ENCODE measurements at regions not wholly inside any gene's neighbourhood (a gene's known extent, or its start where the extent isn't known, plus 50 kb on each side); places are given as distances from the start of the nearest gene placed in this dataset.
"Not testable (repeated sequence)": the region's sequence is repeated elsewhere in the genome, so short reads cannot be mapped to it uniquely, and the experiment has no call there.

DNA sequence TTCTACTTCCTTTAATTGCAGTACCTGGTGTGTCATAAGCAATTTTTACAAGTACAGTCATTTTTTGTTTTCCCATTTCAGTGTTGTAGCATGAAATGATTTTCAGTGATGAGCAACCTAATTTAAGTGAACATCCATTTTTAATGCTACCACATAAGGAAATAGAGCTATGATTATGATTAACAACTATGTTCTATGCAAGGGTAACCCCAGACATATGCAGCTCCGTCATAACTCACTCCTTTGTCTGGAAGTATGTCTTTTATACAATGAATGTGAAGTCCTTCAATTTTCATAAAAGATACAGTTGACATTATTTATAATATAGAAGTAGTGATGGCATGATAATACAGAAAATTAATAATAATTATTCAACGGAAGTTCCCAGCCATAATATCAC lies 783.3 kb upstream of the CDH18 start:
- H3K27me3 ChIP-seq (replicated peaks; ENCODE audit: insufficient read depth, low read length); H3K9ac ChIP-seq (ENCODE audit: low read length); H3K9me3 ChIP-seq (replicated peaks; ENCODE audit: insufficient read depth, low read length); H3K9me2 ChIP-seq (replicated peaks; ENCODE audit: insufficient read depth, low read length); H3K79me2 ChIP-seq (ENCODE audit: low read length); H3K36me3 ChIP-seq (replicated peaks; ENCODE audit: insufficient read depth, low read length); H2AFZ ChIP-seq (ENCODE audit: low read length); H3K27ac ChIP-seq (ENCODE audit: low read length); H4K20me1 ChIP-seq (ENCODE audit: insufficient read depth, low read length); H3F3A ChIP-seq (ENCODE audit: insufficient read depth, low read length); H3K4me1 ChIP-seq (ENCODE audit: low read length); H3K4me2 ChIP-seq (ENCODE audit: low read depth, low read length); H3K4me3 ChIP-seq (ENCODE audit: low read length); DNase-seq: not testable (repeated sequence)

GRCh38 chr5:20765074-20765473 lies 777.1 kb upstream of the CDH18 start:
- not testable (repeated sequence) for H3F3A ChIP-seq (ENCODE audit: insufficient read depth, low read length); H3K36me3 ChIP-seq (replicated peaks; ENCODE audit: insufficient read depth, low read length); H3K4me3 ChIP-seq (ENCODE audit: low read length); H4K20me1 ChIP-seq (ENCODE audit: insufficient read depth, low read length); H3K27ac ChIP-seq (ENCODE audit: low read length); DNase-seq; H3K79me2 ChIP-seq (ENCODE audit: low read length); H3K9ac ChIP-seq (ENCODE audit: low read length); H3K27me3 ChIP-seq (replicated peaks; ENCODE audit: insufficient read depth, low read length); H3K4me1 ChIP-seq (ENCODE audit: low read length); H3K9me3 ChIP-seq (replicated peaks; ENCODE audit: insufficient read depth, low read length); H3K4me2 ChIP-seq (ENCODE audit: low read depth, low read length); H3K9me2 ChIP-seq (replicated peaks; ENCODE audit: insufficient read depth, low read length); H2AFZ ChIP-seq (ENCODE audit: low read length)

DNA sequence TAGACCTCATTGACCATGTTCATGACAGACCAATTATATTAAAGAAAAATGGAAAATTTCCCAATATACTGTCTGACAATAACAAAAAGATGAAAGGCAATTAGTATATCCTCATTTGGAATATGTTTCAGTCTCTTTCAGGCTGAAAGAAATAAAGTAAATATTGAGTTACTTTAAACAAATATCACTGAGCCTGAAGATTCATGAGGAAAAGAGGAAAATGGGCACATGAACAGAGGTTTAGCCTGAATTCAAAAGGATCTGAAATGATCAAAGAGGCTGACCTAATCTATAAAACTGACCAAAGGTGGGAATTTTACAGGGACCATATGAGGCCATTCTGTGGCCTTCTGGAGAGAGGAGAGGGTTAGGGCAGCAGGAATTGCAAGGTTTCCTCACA lies 771.5 kb upstream of the CDH18 start:
- not testable (repeated sequence) for H3K36me3 ChIP-seq (replicated peaks; ENCODE audit: insufficient read depth, low read length); H3K9me3 ChIP-seq (replicated peaks; ENCODE audit: insufficient read depth, low read length); H3K4me1 ChIP-seq (ENCODE audit: low read length); H3K4me2 ChIP-seq (ENCODE audit: low read depth, low read length); H3K4me3 ChIP-seq (ENCODE audit: low read length); H3K9ac ChIP-seq (ENCODE audit: low read length); H3K9me2 ChIP-seq (replicated peaks; ENCODE audit: insufficient read depth, low read length); H3F3A ChIP-seq (ENCODE audit: insufficient read depth, low read length); DNase-seq; H4K20me1 ChIP-seq (ENCODE audit: insufficient read depth, low read length); H3K79me2 ChIP-seq (ENCODE audit: low read length); H3K27me3 ChIP-seq (replicated peaks; ENCODE audit: insufficient read depth, low read length); H2AFZ ChIP-seq (ENCODE audit: low read length); H3K27ac ChIP-seq (ENCODE audit: low read length)

- H3K4me2 ChIP-seq (ENCODE audit: low read depth, low read length); H3K27ac ChIP-seq (ENCODE audit: low read length); H3K36me3 ChIP-seq (replicated peaks; ENCODE audit: insufficient read depth, low read length); H3K9ac ChIP-seq (ENCODE audit: low read length); H2AFZ ChIP-seq (ENCODE audit: low read length); H3K27me3 ChIP-seq (replicated peaks; ENCODE audit: insufficient read depth, low read length); H3K9me2 ChIP-seq (replicated peaks; ENCODE audit: insufficient read depth, low read length); DNase-seq; H3K9me3 ChIP-seq (replicated peaks; ENCODE audit: insufficient read depth, low read length); H4K20me1 ChIP-seq (ENCODE audit: insufficient read depth, low read length); H3K79me2 ChIP-seq (ENCODE audit: low read length); H3K4me3 ChIP-seq (ENCODE audit: low read length); H3F3A ChIP-seq (ENCODE audit: insufficient read depth, low read length); H3K4me1 ChIP-seq (ENCODE audit: low read length): not testable (repeated sequence)
Observed at GRCh38 chr5:20752179-20752578, 764.2 kb upstream of the CDH18 start.

- H4K20me1 ChIP-seq (ENCODE audit: insufficient read depth, low read length); H3K36me3 ChIP-seq (replicated peaks; ENCODE audit: insufficient read depth, low read length); H3K4me3 ChIP-seq (ENCODE audit: low read length); DNase-seq; H3K9ac ChIP-seq (ENCODE audit: low read length); H3K9me2 ChIP-seq (replicated peaks; ENCODE audit: insufficient read depth, low read length); H3K4me1 ChIP-seq (ENCODE audit: low read length); H3K27ac ChIP-seq (ENCODE audit: low read length); H2AFZ ChIP-seq (ENCODE audit: low read length); H3K79me2 ChIP-seq (ENCODE audit: low read length); H3K9me3 ChIP-seq (replicated peaks; ENCODE audit: insufficient read depth, low read length); H3F3A ChIP-seq (ENCODE audit: insufficient read depth, low read length); H3K4me2 ChIP-seq (ENCODE audit: low read depth, low read length); H3K27me3 ChIP-seq (replicated peaks; ENCODE audit: insufficient read depth, low read length): not testable (repeated sequence)
Observed at GRCh38 chr5:20735715-20736114, 747.7 kb upstream of the CDH18 start.

- not testable (repeated sequence) for H3K9ac ChIP-seq (ENCODE audit: low read length); H3K36me3 ChIP-seq (replicated peaks; ENCODE audit: insufficient read depth, low read length); H3K27ac ChIP-seq (ENCODE audit: low read length); H3K4me1 ChIP-seq (ENCODE audit: low read length); H3K27me3 ChIP-seq (replicated peaks; ENCODE audit: insufficient read depth, low read length); H3K4me3 ChIP-seq (ENCODE audit: low read length); H3K9me3 ChIP-seq (replicated peaks; ENCODE audit: insufficient read depth, low read length); H3K9me2 ChIP-seq (replicated peaks; ENCODE audit: insufficient read depth, low read length); H3K4me2 ChIP-seq (ENCODE audit: low read depth, low read length); H4K20me1 ChIP-seq (ENCODE audit: insufficient read depth, low read length); H3K79me2 ChIP-seq (ENCODE audit: low read length); H3F3A ChIP-seq (ENCODE audit: insufficient read depth, low read length); DNase-seq; H2AFZ ChIP-seq (ENCODE audit: low read length)
Observed at GRCh38 chr5:20732223-20732622, 744.2 kb upstream of the CDH18 start.

DNA sequence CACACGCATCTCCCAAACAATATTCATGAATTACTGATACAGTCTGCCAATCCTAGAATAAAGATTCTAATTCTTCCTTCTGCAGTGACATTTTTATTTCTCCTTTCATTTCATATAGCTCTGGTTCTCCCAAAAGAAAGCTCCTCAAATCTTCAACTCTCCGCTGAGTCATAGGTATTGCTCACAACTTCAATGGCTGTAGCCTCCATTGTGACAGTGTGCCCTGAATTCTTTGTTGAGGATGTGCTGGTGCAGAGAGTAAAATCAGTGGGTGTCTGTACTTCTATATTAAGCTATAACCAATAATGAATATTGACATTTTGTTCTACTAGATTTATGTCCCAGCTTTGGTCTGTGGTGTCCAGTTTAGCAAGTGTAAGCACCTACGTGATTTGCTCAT lies 733.3 kb upstream of the CDH18 start:
- not testable (repeated sequence) for H3K9me2 ChIP-seq (replicated peaks; ENCODE audit: insufficient read depth, low read length); H3K4me2 ChIP-seq (ENCODE audit: low read depth, low read length); H3F3A ChIP-seq (ENCODE audit: insufficient read depth, low read length); H3K9me3 ChIP-seq (replicated peaks; ENCODE audit: insufficient read depth, low read length); H3K9ac ChIP-seq (ENCODE audit: low read length); H3K36me3 ChIP-seq (replicated peaks; ENCODE audit: insufficient read depth, low read length); H3K27ac ChIP-seq (ENCODE audit: low read length); H3K4me1 ChIP-seq (ENCODE audit: low read length); H4K20me1 ChIP-seq (ENCODE audit: insufficient read depth, low read length); H2AFZ ChIP-seq (ENCODE audit: low read length); H3K27me3 ChIP-seq (replicated peaks; ENCODE audit: insufficient read depth, low read length); H3K79me2 ChIP-seq (ENCODE audit: low read length); DNase-seq; H3K4me3 ChIP-seq (ENCODE audit: low read length)

DNA sequence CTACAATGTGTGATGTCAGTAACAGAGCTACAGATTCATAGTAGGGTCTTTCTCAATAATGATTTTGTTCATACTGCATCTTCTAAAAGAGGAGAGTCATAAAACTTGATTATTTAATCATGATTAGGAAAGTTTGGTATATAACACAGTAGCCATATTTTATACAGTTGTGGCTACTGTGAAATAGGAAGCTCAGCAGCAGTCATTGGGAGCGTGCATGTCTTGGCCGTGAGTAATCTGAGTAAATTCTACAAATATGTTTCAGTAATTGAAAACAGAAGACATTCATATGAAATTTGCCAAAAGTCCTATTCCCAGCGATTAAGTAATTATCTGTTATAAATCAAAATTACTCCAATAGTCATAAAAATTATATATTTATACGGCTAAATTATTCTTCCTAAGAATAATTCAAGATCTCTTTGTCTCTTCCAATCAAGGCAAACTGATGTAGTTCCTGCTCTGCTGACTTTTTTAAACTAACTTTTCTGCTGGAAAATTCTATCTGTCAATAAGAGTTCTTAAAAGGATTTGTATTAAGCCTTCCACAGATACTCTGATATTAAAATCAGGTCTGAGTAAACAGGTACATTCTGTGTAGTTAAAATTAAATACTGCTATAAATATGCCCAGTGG lies 723.6 kb upstream of the CDH18 start:
- H3K79me2 ChIP-seq (ENCODE audit: low read length); H3K4me3 ChIP-seq (ENCODE audit: low read length); DNase-seq; H3K4me1 ChIP-seq (ENCODE audit: low read length); H3K36me3 ChIP-seq (replicated peaks; ENCODE audit: insufficient read depth, low read length); H2AFZ ChIP-seq (ENCODE audit: low read length); H3K4me2 ChIP-seq (ENCODE audit: low read depth, low read length); H3K27ac ChIP-seq (ENCODE audit: low read length); H3K9me2 ChIP-seq (replicated peaks; ENCODE audit: insufficient read depth, low read length); H4K20me1 ChIP-seq (ENCODE audit: insufficient read depth, low read length); H3K9me3 ChIP-seq (replicated peaks; ENCODE audit: insufficient read depth, low read length); H3K27me3 ChIP-seq (replicated peaks; ENCODE audit: insufficient read depth, low read length); H3K9ac ChIP-seq (ENCODE audit: low read length); H3F3A ChIP-seq (ENCODE audit: insufficient read depth, low read length): not testable (repeated sequence)

Measured in MM.1S (cell line).